DND-41 (cell line): ENCODE measurements at regions not wholly inside any gene's neighbourhood (a gene's known extent, or its start where the extent isn't known, plus 50 kb on each side); places are given as distances from the start of the nearest gene placed in this dataset.

Experiments
- ATAC-seq: fragments of 200-7000 bp; cut with Tn5 transposase; 3 replicates; pipeline ENCODE4 v1.9.1; 2021; ENCODE audit warnings: low read depth; ENCODE audit not compliant: insufficient read depth
- DNase-seq: peaks from one replicate; pipeline ENCODE4 v3.0.0-alpha.2; 2020
- H2AFZ ChIP-seq: 2 replicates; pipeline ENCODE4 v1.6.0; 2012; ENCODE audit warnings: low read depth, low read length
- H3K27ac ChIP-seq: 2 replicates; pipeline ENCODE4 v1.5.1; 2012; ENCODE audit warnings: low read length, inconsistent platforms
- H3K27me3 ChIP-seq: fragments of 200-600 bp; sonication (generic); 2 replicates; pipeline ENCODE4 v1.6.0; 2012; ENCODE audit warnings: low read length, mild to moderate bottlenecking, inconsistent platforms; ENCODE audit not compliant: insufficient read depth, poor library complexity
- H3K36me3 ChIP-seq: 2 replicates; pipeline ENCODE4 v1.5.1; 2012; ENCODE audit warnings: low read length, inconsistent platforms; ENCODE audit not compliant: insufficient read depth
- H3K4me1 ChIP-seq: 2 replicates; pipeline ENCODE4 v1.5.1; 2012; ENCODE audit warnings: mild to moderate bottlenecking, low read length; ENCODE audit not compliant: insufficient read depth
- H3K4me2 ChIP-seq: 2 replicates; pipeline ENCODE4 v1.6.0; 2012; ENCODE audit warnings: mild to moderate bottlenecking, moderate library complexity, low read length, inconsistent platforms; ENCODE audit not compliant: insufficient read depth
- H3K4me3 ChIP-seq, 2 experiments: fragments of 200-600 bp in 1 of 2; shearing (Covaris generic) in 1 of 2; 2 replicates each; pipeline ENCODE4 v1.5.1; 2012 to 2016; ENCODE audit warnings: inconsistent platforms in 2 of 2, low read length in 2 of 2, mild to moderate bottlenecking in 2 of 2, low read depth in 1 of 2, moderate library complexity in 1 of 2
- H3K79me2 ChIP-seq: 2 replicates; pipeline ENCODE4 v1.6.0; 2012; ENCODE audit warnings: low read length, inconsistent platforms; ENCODE audit not compliant: insufficient read depth
- H3K9ac ChIP-seq: 2 replicates; pipeline ENCODE4 v1.6.0; 2012; ENCODE audit warnings: low read depth, mild to moderate bottlenecking, inconsistent platforms, low read length, moderate library complexity
- H3K9me3 ChIP-seq: 2 replicates; pipeline ENCODE4 v1.5.1; 2012; ENCODE audit warnings: low read length, moderate library complexity, mild to moderate bottlenecking, inconsistent platforms; ENCODE audit not compliant: insufficient read depth, severe bottlenecking
- H4K20me1 ChIP-seq: 2 replicates; pipeline ENCODE4 v1.6.0; 2012; ENCODE audit warnings: low read length; ENCODE audit not compliant: insufficient read depth
- CTCF ChIP-seq: IDR thresholded peaks from 2 replicates; pipeline ENCODE4 v1.5.1; 2012; ENCODE audit warnings: borderline replicate concordance, low read length, moderate library complexity, mild to moderate bottlenecking; ENCODE audit not compliant: poor library complexity, severe bottlenecking; ENCODE audit errors: extremely low read depth
- EZH2 ChIP-seq: IDR thresholded peaks from 3 replicates; pipeline ENCODE4 v1.6.1; 2012; ENCODE audit warnings: borderline replicate concordance, low read depth, mild to moderate bottlenecking, moderate library complexity, low read length, inconsistent platforms; ENCODE audit not compliant: severe bottlenecking

GRCh38 chr2:16152928-16153753 lies 212.8 kb downstream of the MYCN start:
- ATAC-seq = no peak
- H3K4me1 ChIP-seq = no peaks in the 10 kb centered on the region
- no peak overlapping the region for H3K4me2 ChIP-seq
- H3K79me2 ChIP-seq = no peaks in the 10 kb centered on the region
- H3K9ac ChIP-seq = no peak overlapping the region
- TF ChIP-seq EZH2 (no peak), CTCF (no peak)
- DNase-seq = no peak
- H4K20me1 ChIP-seq = no peaks in the 10 kb centered on the region
- no peak overlapping the region for H3K27ac ChIP-seq
- no peaks in the 10 kb centered on the region for H3K27me3 ChIP-seq
- no peaks in the 10 kb centered on the region for H3K9me3 ChIP-seq
- H3K4me3 ChIP-seq = no peak overlapping the region
- H2AFZ ChIP-seq = no peak overlapping the region
- H3K36me3 ChIP-seq = no peaks in the 10 kb centered on the region

GRCh38 chr2:16152071-16152927 lies 211.9 kb downstream of the MYCN start:
- DNase-seq (no peak), ATAC-seq (no peak)
- no peaks in the 10 kb centered on the region for H3K4me1 ChIP-seq
- no peak overlapping the region for H3K4me3 ChIP-seq
- no peaks in the 10 kb centered on the region for H4K20me1 ChIP-seq
- H3K9ac ChIP-seq = no peak overlapping the region
- TF ChIP-seq CTCF = no peak
- no peak for TF ChIP-seq EZH2
- H3K9me3 ChIP-seq = no peaks in the 10 kb centered on the region
- no peak overlapping the region for H3K27ac ChIP-seq
- no peaks in the 10 kb centered on the region for H3K27me3 ChIP-seq
- no peak overlapping the region for H3K4me2 ChIP-seq
- H3K36me3 ChIP-seq = no peaks in the 10 kb centered on the region
- H2AFZ ChIP-seq = no peak overlapping the region
- H3K79me2 ChIP-seq = no peaks in the 10 kb centered on the region

- Histone ChIP-seq H3K27me3 (no peaks in the 10 kb centered on the region), H3K4me3 (no peak overlapping the region), H3K27ac (no peak overlapping the region), H3K9me3 (no peaks in the 10 kb centered on the region), H4K20me1 (no peaks in the 10 kb centered on the region), H3K4me2 (no peak overlapping the region), H3K79me2 (no peaks in the 10 kb centered on the region), H3K36me3 (no peaks in the 10 kb centered on the region), H2AFZ (no peak overlapping the region), H3K4me1 (no peaks in the 10 kb centered on the region), H3K9ac (no peak overlapping the region)
- DNase-seq = no peak
- ATAC-seq = no peak
- TF ChIP-seq EZH2 (no peak), CTCF (no peak)
Measured at GRCh38 chr2:16151651-16152050, 211.3 kb downstream of the MYCN start.
